ENCODE measurements at regions not wholly inside any gene's neighbourhood (a gene's known extent, or its start where the extent isn't known, plus 50 kb on each side); places are given as distances from the start of the nearest gene placed in this dataset.

DNA sequence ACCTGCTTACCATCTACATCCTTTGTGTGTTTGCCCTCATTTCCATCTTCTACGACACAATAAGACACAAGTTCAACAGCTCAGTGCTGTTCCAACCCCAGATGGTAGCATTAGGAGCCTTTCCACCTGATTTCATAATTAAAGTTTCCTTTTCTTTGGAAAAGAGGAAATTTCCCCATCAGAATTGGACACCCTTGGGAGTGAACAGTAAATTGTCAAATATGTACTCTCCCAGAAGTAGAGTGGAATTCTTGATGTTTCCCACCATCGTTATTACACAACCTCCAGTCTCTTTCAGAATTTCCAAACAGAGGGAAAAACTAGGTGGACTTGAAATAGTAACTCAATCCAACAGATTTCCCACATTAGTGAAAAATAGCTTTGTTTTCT, 337.6 kb upstream of the OR4E1 start:
- no peak for DNase-seq

DNA sequence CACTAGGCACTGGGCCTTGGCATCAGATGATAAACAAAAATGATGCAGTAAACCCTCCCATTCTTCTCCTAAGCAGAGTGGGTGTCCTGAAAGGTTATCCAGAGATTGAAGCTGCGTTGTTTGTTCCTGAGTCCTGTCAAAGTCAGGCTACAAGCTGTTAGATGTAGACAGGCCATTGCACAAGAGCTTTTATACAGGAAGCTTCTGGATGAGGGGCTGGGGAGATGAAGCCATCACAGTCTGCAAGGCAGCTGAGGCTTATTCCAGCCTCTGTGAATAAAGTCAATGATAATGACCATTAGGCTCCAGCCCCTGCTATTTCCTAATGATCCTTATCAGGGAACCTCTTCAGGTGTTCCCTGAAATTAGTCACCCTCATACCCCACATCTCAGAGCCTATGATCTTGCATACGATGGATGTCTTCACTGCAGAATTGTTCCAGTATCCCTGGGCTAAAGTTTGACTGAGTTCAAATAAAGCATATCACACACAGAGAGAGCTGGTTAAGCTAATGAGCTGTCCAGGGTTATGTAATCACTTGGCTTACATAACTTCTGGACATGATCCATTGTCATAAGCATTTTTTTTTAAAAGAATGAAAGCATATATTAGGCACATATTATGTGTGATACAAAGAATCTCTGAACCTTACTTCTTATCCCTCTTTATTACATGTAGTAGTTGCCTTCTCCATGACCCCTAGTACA, 337.1 kb upstream of the OR4E1 start:
- no peak for DNase-seq

DNA sequence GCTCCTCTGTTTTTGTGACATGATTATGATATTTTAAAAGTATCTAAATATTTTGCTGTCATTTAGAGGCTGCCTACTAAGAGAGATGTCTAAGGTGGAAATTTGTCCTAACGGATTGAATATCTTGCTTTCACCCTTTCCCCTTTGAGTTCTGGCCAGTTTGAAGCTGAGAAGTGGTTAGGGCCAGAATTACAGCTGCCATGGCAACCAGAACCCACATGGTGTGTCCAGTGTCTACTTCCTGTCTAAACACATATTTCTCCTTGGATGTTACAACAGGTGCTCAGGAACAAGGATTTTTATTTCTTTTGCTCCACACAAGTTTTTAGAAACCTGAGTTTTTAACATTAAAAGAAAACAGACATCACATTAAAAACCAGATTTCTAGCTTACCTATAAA, 335.1 kb upstream of the OR4E1 start:
- no peak for DNase-seq

DNA sequence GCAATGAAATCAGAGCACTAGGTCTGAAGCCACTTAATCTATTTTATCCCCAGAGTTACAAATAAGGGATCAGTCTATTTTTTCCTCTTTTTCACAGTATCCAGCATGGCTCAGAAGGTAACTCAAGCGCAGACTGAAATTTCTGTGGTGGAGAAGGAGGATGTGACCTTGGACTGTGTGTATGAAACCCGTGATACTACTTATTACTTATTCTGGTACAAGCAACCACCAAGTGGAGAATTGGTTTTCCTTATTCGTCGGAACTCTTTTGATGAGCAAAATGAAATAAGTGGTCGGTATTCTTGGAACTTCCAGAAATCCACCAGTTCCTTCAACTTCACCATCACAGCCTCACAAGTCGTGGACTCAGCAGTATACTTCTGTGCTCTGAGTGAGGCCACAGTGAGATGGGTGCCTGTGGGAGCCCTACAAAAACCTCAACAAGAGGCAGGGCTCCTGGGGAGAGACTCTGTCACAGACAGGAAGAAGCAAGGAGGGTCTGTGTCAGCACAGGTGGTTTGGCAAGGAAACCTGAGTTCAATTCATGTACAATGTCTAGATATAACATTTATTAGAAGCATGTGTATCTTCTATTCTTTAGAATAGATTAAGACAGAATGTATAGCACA, 334.3 kb upstream of the OR4E1 start:
- DNase-seq, result no peak

DNA sequence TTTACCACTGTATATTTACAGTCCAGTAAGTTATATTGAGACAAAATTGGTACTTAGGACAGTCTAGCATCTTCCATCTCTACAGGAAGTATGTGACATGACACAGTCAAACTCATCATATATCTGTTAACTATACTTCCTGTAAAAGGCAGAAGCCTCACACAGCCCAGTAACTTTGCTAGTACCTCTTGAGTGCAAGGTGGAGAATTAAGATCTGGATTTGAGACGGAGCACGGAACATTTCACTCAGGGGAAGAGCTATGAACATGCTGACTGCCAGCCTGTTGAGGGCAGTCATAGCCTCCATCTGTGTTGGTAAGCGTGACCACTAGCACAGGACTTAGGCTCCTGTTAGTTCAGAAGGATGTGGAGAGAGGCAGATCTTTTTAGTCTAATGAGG, 333.7 kb upstream of the OR4E1 start:
- no peak for DNase-seq

DNA sequence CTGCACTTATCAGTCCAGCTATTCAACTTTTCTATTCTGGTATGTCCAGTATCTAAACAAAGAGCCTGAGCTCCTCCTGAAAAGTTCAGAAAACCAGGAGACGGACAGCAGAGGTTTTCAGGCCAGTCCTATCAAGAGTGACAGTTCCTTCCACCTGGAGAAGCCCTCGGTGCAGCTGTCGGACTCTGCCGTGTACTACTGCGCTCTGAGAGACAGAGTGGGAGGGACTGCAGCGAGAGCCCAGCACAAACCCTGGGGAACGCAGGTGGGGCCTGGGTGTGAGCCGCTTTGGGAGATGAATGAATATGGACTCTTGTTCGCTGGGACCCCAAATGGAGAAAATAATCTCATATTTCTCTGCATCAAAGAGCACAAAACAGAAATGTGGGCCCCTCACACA, 329.8 kb upstream of the OR4E1 start:
- no peak for DNase-seq

DNA sequence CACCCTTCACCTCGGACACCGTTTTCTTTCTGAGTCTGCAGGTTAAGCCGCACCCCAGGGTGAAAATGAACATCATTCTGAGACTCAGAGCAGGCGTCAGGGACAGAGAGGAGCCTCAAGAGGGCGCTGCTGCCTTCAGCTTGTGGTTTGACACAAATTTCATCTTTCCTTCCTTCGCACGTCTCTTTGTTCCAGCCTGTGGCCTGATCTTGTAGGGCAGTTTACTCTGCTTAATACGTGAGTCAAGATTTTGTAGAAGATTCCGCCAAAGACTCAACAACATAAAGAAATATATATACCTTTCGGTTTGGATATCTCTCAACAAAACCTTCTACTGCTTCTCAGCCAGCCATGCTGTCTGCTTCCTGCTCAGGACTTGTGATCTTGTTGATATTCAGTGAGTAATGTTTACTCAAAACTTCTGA, 329.3 kb upstream of the OR4E1 start:
- no peak for DNase-seq

DNA sequence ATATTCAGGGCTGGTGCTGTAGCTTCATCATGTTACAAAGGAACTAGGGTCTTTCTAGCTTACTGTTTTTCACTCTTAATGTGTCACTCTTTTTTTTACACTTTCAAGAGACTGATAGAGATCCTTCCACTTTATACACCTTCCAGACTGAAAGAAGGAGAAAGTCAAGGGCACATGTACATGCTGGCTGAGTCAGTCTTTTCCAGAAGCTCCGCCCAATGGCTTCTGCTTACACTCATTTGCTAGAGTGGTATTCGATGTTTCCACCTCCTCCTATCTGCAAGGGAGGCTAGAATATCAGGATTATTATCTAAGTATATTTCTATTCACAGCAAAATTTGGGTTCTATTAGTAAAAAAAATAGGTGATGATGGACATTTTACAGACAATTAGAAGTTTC, 325.8 kb upstream of the OR4E1 start:
- DNase-seq, result no peak

DNA sequence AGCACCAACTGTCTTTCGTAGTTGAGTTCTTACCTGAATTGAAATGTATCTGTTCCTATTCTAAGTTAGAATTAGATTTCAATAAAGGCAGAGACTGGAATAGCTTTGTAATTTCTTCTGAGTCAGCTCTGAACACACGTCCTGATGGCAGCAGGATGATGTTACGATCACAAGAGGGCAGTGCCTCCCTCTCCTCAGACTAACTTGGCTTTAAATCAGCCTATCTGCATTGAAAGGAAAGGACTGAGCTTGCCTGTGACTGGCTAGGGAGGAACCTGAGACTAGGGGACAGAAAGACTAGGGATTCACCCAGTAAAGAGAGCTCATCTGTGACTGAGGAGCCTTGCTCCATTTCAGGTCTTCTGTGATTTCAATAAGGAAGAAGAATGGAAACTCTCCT, 323.7 kb upstream of the OR4E1 start:
- no peak for DNase-seq

DNA sequence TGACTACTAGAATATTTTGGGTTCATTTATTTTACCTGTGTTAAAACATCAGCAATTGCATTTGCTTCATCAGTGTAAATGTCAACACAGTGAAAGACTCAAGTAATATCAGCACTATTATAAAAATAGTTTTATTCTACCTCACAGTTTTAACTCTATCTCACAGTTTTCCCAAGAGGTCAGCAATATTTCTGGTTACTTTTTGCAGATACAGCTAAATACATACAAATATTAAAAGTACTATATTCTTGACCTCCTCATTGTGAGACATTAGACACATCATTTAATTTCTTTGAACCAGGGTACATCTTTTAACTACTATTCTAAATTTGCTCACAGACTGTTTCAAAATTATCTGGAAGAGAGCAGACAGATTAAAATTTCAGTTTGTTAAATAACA, 321.7 kb upstream of the OR4E1 start:
- no peak for DNase-seq

DNA sequence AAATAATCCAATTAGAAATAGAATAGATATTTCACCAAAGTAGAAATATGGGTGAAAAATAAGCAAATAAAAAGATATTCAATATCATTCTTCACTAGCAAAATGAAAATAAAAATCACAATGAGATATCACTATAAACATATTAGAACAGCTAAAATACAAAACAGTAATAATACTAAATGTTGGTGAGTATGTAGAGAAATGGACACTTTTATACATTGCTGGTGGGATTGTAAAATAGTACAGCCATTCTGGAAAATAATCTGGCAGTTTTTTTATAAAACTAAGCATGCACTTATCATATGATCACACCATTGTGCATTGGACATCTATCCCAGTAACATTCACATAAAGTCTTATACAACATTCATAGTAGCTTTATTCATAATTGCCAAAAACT, 320.2 kb upstream of the OR4E1 start:
- no peak for DNase-seq

DNA sequence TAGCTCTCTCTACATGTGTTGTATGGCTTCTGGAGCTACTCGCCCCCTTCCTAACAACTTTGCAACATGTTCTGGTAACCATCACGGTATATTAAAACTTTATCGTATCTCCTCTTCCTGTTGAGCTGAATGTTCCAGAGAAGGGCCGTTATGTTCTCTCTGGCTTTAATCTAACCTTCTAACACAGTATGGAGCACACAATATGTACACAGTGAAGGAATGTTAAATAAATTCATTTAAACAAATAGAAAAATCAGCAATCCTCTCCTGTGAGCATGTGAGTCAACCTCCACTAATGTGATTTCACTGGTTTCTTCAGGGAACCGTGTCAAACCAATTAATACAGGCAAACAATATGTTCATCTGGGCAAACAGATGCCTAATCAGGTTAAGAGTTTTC, 319.5 kb upstream of the OR4E1 start:
- DNase-seq, result no peak

DNA sequence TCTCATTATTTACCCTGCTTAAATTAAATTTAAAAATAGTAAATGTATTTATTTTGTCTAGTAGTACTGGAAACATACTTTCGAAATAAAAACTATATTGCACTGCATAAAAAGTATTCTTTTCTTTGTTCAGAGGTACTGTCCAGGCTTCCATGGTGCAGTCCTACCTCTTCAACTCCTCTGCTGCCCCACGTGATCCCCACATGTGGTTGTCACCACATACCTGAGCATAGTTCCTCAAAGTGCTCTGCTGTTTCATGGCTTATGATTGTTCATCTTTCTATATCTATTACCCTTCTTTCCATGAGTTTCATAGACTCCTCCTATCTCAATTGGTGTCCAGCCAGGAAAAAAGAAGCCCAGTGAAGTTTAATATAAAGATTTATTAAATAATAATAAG, 317.5 kb upstream of the OR4E1 start:
- no peak for DNase-seq

DNA sequence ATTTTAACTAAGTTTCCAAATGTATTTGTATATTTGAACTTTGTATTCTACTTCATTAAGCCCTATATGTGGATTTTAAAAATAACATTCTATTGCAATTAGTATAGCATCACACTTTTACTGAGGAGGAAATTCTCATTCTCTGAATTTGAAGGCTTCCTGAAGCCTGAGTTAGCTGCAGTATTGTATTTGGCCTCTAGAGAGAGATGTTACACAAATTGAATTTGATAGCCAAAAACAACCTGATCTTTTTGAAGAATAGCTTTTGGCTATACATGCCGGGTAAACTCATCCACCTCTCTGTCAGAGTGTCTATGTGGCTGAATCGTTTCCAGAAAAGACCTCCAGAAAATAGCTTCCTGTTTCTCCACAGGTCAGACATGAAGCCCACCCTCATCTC, 316.5 kb upstream of the OR4E1 start:
- DNase-seq, result no peak

DNA sequence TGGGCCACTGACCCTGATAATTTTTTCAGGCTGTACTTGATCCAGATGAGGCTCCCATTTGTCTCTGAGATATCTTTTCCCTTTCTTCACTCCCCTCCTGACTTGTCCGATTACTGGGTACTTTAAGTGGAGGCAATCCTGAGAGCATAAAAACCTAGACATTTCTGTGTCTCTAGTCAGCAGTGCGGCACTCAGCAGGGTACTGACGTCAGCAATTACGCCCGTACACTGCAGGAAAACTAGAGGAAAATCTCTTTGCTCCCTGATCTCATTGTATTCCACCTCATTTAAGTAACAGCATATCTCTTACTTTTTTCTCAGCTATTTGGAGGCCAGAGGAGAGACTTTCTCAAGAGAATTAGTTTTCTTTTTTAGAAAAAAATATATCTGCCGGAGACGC, 315.5 kb upstream of the OR4E1 start:
- DNase-seq, result no peak

DNA sequence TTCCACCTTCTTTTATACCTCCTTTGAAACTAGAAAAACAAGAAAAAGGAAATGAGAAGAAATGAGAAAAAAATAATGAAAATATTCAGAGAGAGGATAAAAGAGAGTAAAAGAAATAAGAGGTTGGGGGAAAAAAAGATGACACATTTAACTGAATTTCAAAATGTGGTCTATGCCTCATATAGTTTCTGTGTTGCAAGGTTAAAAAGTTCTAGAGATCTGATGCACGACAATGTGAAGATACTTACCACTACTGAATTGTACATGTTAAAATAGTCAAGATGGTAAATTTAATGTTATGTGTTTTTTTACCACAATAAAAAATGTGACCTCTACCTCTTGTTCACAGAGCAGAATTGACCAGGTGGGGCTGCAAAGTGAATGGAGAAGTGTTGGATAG, 314.8 kb upstream of the OR4E1 start:
- no peak for DNase-seq

DNA sequence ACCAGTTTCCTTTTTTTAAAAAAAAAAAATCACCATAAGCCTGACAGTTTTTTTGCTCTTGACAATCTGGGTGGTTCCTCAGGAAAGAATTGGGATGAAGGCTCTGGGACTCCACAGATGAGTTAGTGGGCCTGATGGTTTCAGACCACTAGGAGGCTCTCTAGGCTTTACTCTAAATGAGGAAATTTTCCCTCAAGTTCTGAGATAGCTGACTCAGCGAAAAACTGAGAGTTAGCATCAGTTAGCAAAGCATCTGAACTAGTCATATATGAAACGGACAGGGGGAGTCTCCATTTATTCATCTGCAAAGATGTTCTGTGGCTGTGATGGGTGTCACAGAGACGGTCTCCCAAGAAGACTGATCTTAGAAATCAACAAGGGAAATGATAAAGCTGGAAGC, 314.3 kb upstream of the OR4E1 start:
- DNase-seq, result no peak

DNA sequence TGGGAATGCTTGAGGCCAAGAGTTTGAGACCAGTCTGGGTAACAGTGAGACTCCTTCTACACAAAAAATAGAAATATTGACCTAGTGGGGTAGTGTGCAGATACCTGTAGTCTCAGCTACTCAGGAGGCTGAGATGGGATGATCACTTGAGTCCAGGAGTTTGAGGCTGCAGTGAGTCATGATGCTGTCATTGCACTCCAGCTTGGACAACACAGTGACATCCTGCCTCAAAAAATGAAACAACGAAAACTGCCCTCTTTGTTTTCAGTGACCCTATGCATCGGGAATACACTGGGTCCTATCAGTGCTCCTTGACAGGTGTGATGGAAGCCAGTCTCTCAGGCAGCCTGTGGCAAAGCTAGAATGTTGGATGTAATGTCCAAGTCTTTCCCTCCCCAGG, 311.5 kb upstream of the OR4E1 start:
- no peak for DNase-seq

DNA sequence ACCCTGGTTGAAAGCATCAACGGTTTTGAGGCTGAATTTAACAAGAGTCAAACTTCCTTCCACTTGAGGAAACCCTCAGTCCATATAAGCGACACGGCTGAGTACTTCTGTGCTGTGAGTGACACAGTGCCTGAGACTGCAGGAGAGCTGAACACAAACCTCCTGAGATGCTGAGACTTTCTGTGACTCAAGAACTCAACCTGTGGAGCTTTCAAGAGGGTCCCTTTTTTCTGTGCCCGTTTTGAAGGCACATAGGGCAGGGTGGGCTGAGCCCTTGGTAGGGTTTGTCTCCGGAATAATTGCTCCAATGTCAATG, 305.3 kb upstream of the OR4E1 start:
- DNase-seq, result no peak

DNA sequence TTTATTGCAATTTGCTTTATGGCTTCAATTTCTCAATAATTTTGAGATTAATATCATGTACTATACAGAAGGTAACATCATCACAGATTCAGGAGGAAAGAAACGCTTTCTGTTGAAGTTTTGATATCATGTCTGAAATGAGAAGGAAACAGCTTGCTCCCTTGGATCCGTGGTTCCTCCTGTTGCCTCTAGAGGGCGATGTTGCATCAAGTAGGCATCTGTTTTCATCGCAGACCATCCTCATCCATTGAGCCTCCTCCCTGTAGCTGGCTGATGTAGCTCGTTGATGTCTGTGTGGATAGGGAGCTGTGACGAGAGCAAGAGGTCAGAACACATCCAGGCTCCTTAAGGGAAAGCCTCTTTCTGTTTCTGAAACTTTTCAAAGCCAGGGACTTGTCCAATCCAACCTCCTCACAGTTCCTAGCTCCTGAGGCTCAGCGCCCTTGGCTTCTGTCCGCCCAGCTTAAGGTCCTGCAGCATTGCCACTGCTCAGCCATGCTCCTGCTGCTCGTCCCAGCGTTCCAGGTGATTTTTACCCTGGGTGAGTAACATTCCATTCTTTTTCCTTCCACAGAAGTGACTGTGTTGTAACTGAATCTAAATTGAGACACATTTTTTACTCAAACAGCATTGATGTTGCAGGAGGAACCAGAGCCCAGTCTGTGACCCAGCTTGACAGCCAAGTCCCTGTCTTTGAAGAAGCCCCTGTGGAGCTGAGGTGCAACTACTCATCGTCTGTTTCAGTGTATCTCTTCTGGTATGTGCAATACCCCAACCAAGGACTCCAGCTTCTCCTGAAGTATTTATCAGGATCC, 304.8 kb upstream of the OR4E1 start:
- no peak for DNase-seq

DNA sequence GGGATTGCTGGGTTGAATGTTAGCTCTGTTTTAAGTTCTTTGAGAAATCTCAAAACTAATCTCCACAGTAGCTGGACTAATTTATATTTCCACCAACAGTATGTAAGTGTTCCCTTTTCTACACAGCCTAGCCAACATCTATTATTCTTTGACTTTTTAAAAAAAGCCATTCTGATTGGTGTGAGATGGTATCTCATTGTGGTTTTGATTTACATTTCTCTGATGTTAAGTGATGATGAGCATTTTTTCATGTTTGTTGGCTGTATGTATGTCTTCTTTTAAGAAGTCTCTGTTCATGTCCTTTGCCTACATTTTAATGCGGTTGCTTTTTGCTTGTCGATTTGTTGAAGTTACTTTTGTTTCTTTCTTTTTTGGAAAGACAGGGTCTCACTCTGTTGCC, 301.1 kb upstream of the OR4E1 start:
- DNase-seq, result no peak

DNA sequence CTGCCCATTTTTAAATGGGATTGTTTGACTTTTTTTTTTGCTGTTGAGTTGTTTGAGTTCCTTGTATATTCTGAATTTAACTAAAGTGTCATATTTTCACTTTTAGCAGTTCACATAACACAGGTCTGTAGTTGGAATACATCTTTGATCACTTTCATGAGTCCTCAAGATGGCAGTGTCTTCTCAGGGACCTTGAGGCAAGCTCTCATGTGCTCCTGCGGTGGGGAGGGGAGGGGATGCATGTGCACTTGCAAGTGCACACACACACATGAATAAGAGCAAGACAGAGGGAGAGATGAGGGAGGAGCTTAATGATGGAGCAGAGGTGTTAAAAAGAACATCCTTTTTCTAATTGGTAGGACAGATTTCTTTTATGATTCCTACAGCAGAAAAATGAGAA, 291.4 kb upstream of the OR4E1 start:
- no peak for DNase-seq

DNA sequence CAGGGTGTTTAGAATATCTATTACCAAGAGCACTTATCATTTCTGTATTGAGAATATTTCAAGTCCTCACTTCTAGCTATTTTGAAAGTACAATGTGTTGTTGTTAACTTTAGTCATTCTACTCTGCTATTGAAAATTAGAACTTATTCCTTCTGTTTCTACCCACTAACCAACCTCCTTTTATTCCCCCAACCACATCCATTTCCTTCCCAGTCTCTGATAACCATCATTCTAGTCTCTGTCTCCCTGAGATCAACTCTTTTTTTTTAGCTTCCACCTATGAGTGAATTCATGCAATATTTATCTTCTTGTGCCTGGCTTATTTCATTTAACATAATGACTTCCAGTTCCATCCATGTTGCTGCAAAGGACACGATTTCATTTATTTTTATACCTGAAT, 290.6 kb upstream of the OR4E1 start:
- no peak for DNase-seq

DNA sequence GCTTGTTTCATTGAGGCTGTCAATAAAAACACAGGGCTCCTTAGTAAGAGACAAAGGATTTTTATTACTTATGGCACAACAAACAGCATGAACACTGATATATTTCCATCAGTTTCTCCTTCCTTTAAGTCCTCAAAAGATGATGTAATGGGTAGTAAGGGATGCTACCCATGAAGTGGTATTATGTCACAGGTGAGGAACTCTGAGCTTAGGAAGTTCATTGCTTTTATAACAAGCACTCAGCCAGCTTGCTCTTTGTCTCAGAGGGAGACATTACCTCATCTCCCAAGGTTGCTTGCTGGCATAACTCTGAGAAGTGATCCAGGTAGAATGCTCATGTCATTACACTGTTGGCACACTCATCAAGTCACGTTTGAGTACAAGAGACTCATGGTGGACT, 287.0 kb upstream of the OR4E1 start:
- no peak for DNase-seq

DNA sequence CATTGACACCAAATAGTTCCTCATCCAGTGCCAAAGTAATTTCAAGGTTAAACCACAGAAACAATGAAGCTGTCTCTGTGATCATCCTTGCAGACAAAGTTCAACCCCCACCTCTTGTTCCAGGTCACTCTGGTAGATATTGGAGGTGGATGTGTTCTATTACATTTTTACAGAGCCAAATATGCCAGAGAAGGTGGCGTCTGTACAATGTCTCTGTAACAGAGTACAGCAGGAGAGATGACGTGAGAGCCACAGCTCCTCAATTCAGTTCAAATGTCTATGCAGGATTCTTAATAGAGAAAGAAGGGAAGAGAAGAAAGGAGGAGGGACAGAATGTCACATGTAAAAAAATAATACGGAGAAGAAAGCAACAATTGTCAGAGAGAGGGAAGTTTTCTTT, 268.3 kb upstream of the OR4E1 start:
- DNase-seq, result no peak

Data from activated gamma-delta T cell (primary cell).